ENCODE measurements at regions not wholly inside any gene's neighbourhood (a gene's known extent, or its start where the extent isn't known, plus 50 kb on each side); places are given as distances from the start of the nearest gene placed in this dataset.

DNA sequence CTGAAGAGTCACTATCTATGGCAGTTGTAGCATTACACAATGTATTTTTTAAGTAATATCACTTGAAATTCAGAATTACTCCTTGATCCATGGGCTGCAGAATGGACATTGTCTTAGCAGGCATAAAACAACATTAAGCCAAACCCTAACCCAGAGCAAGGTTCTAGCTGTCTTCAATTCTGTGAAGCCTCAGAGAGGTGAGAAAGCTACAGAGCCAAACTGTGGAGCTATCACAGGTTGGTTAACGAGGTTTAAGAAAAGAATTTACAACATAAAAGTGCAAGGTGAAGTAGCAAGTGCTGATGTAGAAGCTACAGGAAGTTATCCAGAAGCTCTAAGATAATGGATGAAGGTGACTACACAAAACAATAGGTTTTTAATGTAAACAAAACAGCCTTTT lies 582.7 kb upstream of the POT1 start:
- no peak overlapping the region for H3K4me2 ChIP-seq (ENCODE audit: extremely low read depth, insufficient read depth, low read length)
- no peaks in the 10 kb centered on the region for H4K20me1 ChIP-seq (ENCODE audit: control insufficient read depth, extremely low read depth, insufficient read depth, low read length)
- H3K27ac ChIP-seq (ENCODE audit: insufficient read depth, low read length), result no peak overlapping the region
- H3K4me1 ChIP-seq (ENCODE audit: control insufficient read depth, extremely low read depth, insufficient read depth, low read length), result no peaks in the 10 kb centered on the region
- H3K27me3 ChIP-seq (ENCODE audit: control insufficient read depth, insufficient read depth, low read length), result no peaks in the 10 kb centered on the region
- no peak for DNase-seq (ENCODE audit: low read depth in 2 of 2)
- H3K9me3 ChIP-seq (ENCODE audit: control insufficient read depth, insufficient read depth, low read depth, low read length), result no peaks in the 10 kb centered on the region
- TF ChIP-seq EZH2 (IDR thresholded peaks at IDR 0.05; ENCODE audit: low read length, missing control alignments), result no peak
- TF ChIP-seq, protein P1, sequence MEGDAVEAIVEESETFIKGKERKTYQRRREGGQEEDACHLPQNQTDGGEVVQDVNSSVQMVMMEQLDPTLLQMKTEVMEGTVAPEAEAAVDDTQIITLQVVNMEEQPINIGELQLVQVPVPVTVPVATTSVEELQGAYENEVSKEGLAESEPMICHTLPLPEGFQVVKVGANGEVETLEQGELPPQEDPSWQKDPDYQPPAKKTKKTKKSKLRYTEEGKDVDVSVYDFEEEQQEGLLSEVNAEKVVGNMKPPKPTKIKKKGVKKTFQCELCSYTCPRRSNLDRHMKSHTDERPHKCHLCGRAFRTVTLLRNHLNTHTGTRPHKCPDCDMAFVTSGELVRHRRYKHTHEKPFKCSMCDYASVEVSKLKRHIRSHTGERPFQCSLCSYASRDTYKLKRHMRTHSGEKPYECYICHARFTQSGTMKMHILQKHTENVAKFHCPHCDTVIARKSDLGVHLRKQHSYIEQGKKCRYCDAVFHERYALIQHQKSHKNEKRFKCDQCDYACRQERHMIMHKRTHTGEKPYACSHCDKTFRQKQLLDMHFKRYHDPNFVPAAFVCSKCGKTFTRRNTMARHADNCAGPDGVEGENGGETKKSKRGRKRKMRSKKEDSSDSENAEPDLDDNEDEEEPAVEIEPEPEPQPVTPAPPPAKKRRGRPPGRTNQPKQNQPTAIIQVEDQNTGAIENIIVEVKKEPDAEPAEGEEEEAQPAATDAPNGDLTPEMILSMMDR (conservative IDR thresholded peaks at IDR 0.05 in 1 of 2, IDR thresholded peaks at IDR 0.05 in 1 of 2; ENCODE audit: low read depth in 1 of 2, low read length in 2 of 2), result no peak
- no peak overlapping the region for H3K4me3 ChIP-seq (replicated peaks in 1 of 4; ENCODE audit: control extremely low read depth in 1 of 4, insufficient read depth in 1 of 4, low read depth in 3 of 4, low read length in 4 of 4)
- H3K36me3 ChIP-seq (ENCODE audit: control insufficient read depth, insufficient read depth, low read length), result no peaks in the 10 kb centered on the region
- no peak overlapping the region for H3K9ac ChIP-seq (ENCODE audit: insufficient read depth, low read length)
- H3K79me2 ChIP-seq (ENCODE audit: control insufficient read depth, insufficient read depth, low read length), result no peaks in the 10 kb centered on the region
- no peak overlapping the region for H2AFZ ChIP-seq (ENCODE audit: low read length)

- H3K27ac ChIP-seq (ENCODE audit: insufficient read depth, low read length), result no peak overlapping the region
- H3K4me3 ChIP-seq (replicated peaks in 1 of 4; ENCODE audit: control extremely low read depth in 1 of 4, insufficient read depth in 1 of 4, low read depth in 3 of 4, low read length in 4 of 4), result no peak overlapping the region
Observed at GRCh38 chr7:125511310-125511709, 581.7 kb upstream of the POT1 start.

DNA sequence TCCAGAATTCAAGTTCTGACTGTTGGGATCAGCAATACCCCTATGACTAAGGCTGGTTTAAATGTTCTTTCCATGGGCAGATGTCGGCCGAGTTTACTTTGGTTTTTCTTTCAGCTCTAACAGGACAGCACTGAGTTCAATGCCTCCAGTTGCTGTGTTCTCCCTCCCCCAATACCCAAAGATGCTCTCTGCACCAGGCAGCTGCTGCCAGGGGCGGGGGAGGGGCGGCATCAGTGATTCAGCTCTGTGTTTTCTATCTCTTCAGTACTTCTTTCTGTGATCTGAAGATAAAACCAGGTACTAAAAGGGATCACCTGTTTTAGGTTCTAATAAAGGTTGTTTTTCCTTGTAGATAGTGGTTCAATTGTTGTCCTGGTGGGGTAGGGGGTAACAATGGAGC lies 576.7 kb upstream of the POT1 start:
- H3K9me3 ChIP-seq (ENCODE audit: control insufficient read depth, insufficient read depth, low read depth, low read length), result no peaks in the 10 kb centered on the region
- H3K4me2 ChIP-seq (ENCODE audit: extremely low read depth, insufficient read depth, low read length), result no peak overlapping the region
- H4K20me1 ChIP-seq (ENCODE audit: control insufficient read depth, extremely low read depth, insufficient read depth, low read length), result no peaks in the 10 kb centered on the region
- H3K9ac ChIP-seq (ENCODE audit: insufficient read depth, low read length), result no peak overlapping the region
- no peaks in the 10 kb centered on the region for H3K36me3 ChIP-seq (ENCODE audit: control insufficient read depth, insufficient read depth, low read length)
- no peak overlapping the region for H2AFZ ChIP-seq (ENCODE audit: low read length)
- no peak overlapping the region for H3K27ac ChIP-seq (ENCODE audit: insufficient read depth, low read length)
- H3K4me1 ChIP-seq (ENCODE audit: control insufficient read depth, extremely low read depth, insufficient read depth, low read length), result no peaks in the 10 kb centered on the region
- no peak for TF ChIP-seq EZH2 (IDR thresholded peaks at IDR 0.05; ENCODE audit: low read length, missing control alignments)
- TF ChIP-seq, protein P1 (conservative IDR thresholded peaks at IDR 0.05 in 1 of 2, IDR thresholded peaks at IDR 0.05 in 1 of 2; ENCODE audit: low read depth in 1 of 2, low read length in 2 of 2), result no peak
- H3K79me2 ChIP-seq (ENCODE audit: control insufficient read depth, insufficient read depth, low read length), result no peaks in the 10 kb centered on the region
- no peak overlapping the region for H3K4me3 ChIP-seq (replicated peaks in 1 of 4; ENCODE audit: control extremely low read depth in 1 of 4, insufficient read depth in 1 of 4, low read depth in 3 of 4, low read length in 4 of 4)
- no peak for DNase-seq (ENCODE audit: low read depth in 2 of 2)
- H3K27me3 ChIP-seq (ENCODE audit: control insufficient read depth, insufficient read depth, low read length), result no peaks in the 10 kb centered on the region

More at GRCh38 chr7:125511310-125511709, 581.7 kb upstream of the POT1 start:
- no peaks in the 10 kb centered on the region for H3K4me1 ChIP-seq (ENCODE audit: control insufficient read depth, extremely low read depth, insufficient read depth, low read length)
- DNase-seq (ENCODE audit: low read depth in 2 of 2), result no peak
- H3K9ac ChIP-seq (ENCODE audit: insufficient read depth, low read length), result no peak overlapping the region
- TF ChIP-seq, protein P1 (conservative IDR thresholded peaks at IDR 0.05 in 1 of 2, IDR thresholded peaks at IDR 0.05 in 1 of 2; ENCODE audit: low read depth in 1 of 2, low read length in 2 of 2), result no peak
- no peak for TF ChIP-seq EZH2 (IDR thresholded peaks at IDR 0.05; ENCODE audit: low read length, missing control alignments)
- H3K79me2 ChIP-seq (ENCODE audit: control insufficient read depth, insufficient read depth, low read length), result no peaks in the 10 kb centered on the region
- no peak overlapping the region for H3K4me2 ChIP-seq (ENCODE audit: extremely low read depth, insufficient read depth, low read length)
- no peak overlapping the region for H2AFZ ChIP-seq (ENCODE audit: low read length)
- H3K36me3 ChIP-seq (ENCODE audit: control insufficient read depth, insufficient read depth, low read length), result no peaks in the 10 kb centered on the region
- no peaks in the 10 kb centered on the region for H4K20me1 ChIP-seq (ENCODE audit: control insufficient read depth, extremely low read depth, insufficient read depth, low read length)
- H3K27me3 ChIP-seq (ENCODE audit: control insufficient read depth, insufficient read depth, low read length), result no peaks in the 10 kb centered on the region
- H3K9me3 ChIP-seq (ENCODE audit: control insufficient read depth, insufficient read depth, low read depth, low read length), result no peaks in the 10 kb centered on the region

Data from fibroblast of lung (primary cell).